ENCODE measurements at regions not wholly inside any gene's neighbourhood (a gene's known extent, or its start where the extent isn't known, plus 50 kb on each side); places are given as distances from the start of the nearest gene placed in this dataset.

- no peaks in the 10 kb centered on the region for H3K9me1 ChIP-seq (ENCODE audit: control insufficient read depth, insufficient read depth, low read length)
- BruUV-seq (replicated peaks): no TSS peak
- DNase-seq (ENCODE audit: extremely low read depth in 1 of 4, low spot score in 3 of 4) (no peak), ATAC-seq (no peak), FAIRE-seq (no peak)
- POLR2A ChIA-PET: no interaction called here
- no peak overlapping the region for H2AFZ ChIP-seq (ENCODE audit: low read depth, low read length)
- no peak overlapping the region for H3K4me2 ChIP-seq (ENCODE audit: insufficient read depth, low read length)
- CTCF ChIA-PET (ENCODE audit: low intra/inter-chr PET ratio): no interaction called here
- 2% methylated on average over 7 of the region's 7 CpGs for WGBS (ENCODE audit: insufficient coverage, low coverage, missing lambda C conversion rate)
- intact Hi-C loops (cut with micrococcal nuclease) (no loop called here), in situ Hi-C loops (cut with MboI) (no loop called here)
- H3K27me3 ChIP-seq (ENCODE audit: control insufficient read depth in 2 of 2, insufficient read depth in 2 of 2, low read length in 2 of 2): peaks cover 14 to 24% of the 10 kb centered on the region in 2 experiments
- H4K20me1 ChIP-seq (replicated peaks; ENCODE audit: control insufficient read depth, insufficient read depth, low read length): no peaks in the 10 kb centered on the region
- no peak overlapping the region for H3K4me3 ChIP-seq
- no peaks in the 10 kb centered on the region for H3K9me3 ChIP-seq (replicated peaks; ENCODE audit: control insufficient read depth, insufficient read depth, low read depth, low read length)
- H3K79me2 ChIP-seq (ENCODE audit: control insufficient read depth, insufficient read depth, low read length): no peaks in the 10 kb centered on the region
- H3K27ac ChIP-seq (ENCODE audit: extremely low read depth, low read depth, low read length): no peak overlapping the region
- H3K9ac ChIP-seq (ENCODE audit: insufficient read depth in 1 of 2, low read depth in 2 of 2, low read length in 2 of 2): no peak overlapping the region
- no peaks in the 10 kb centered on the region for H3K36me3 ChIP-seq (ENCODE audit: control insufficient read depth, insufficient read depth, low read length)
- TF ChIP-seq, protein P1, sequence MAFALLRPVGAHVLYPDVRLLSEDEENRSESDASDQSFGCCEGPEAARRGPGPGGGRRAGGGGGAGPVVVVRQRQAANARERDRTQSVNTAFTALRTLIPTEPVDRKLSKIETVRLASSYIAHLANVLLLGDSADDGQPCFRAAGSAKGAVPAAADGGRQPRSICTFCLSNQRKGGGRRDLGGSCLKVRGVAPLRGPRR (CRISPR knock-in tag; IDR thresholded peaks at IDR 0.05): no peak
- TF ChIP-seq CCNT2 (IDR thresholded peaks at IDR 0.05; ENCODE audit: borderline replicate concordance, extremely low read depth, insufficient read length, low read depth, low read length) (no peak), XRCC5 (IDR thresholded peaks at IDR 0.05; ENCODE audit: low read depth, low read length) (no peak), NR2C1 (IDR thresholded peaks at IDR 0.05) (no peak), NR2C1 (tag; IDR thresholded peaks at IDR 0.05) (no peak), MLLT1 (IDR thresholded peaks at IDR 0.05) (no peak), BHLHE40 (IDR thresholded peaks at IDR 0.05; ENCODE audit: low read length) (no peak), CREBBP (IDR thresholded peaks at IDR 0.05; ENCODE audit: low read depth, low read length) (no peak)
- no peaks in the 10 kb centered on the region; a peak in 1 of 5 replicates for H3K4me1 ChIP-seq (replicated peaks in 1 of 2; ENCODE audit: control insufficient read depth in 2 of 2, insufficient read depth in 2 of 2, low read length in 2 of 2)
These were observed 69.0 kb downstream of the MFAP3 start for GRCh38 chr5:154107756-154108155.
